GM12878 (cell line): ENCODE measurements at regions not wholly inside any gene's neighbourhood (a gene's known extent, or its start where the extent isn't known, plus 50 kb on each side); places are given as distances from the start of the nearest gene placed in this dataset.
"Not testable (repeated sequence)": the region's sequence is repeated elsewhere in the genome, so short reads cannot be mapped to it uniquely, and the experiment has no call there.

Source experiments
- ATAC-seq: fragments of 200-7000 bp; cut with Tn5 transposase; 3 replicates; pipeline ENCODE4 v1.9.1; 2020; ENCODE audit warnings: mild to moderate bottlenecking, moderate library complexity
- BruUV-seq: library from RNA; stranded (reverse); fragments of 400-500 nt; replicated peaks from 2 replicates; lab custom pipeline; 2021; lab: Mats Ljungman, UMichigan
- CTCF ChIA-PET: fragments of 300-600 bp; sonication (Branson Sonifier 250); formaldehyde crosslinking; extraction: SDS; loops from one replicate; lab custom pipeline; 2021; ENCODE audit warnings: inconsistent platforms; lab: Yijun Ruan, JAX
- POLR2A ChIA-PET: fragments of 350-600 bp; formaldehyde crosslinking; extraction: SDS; loops from one replicate; lab custom pipeline; 2021; ENCODE audit warnings: inconsistent platforms; lab: Charles Lee
- RAD21 ChIA-PET: fragments of 300-600 bp; sonication (Branson Sonifier 250); formaldehyde crosslinking; loops from one replicate; lab custom pipeline; 2023; ENCODE audit warnings: antibody characterized with exemption; ENCODE audit not compliant: unreplicated experiment; lab: Charles Lee
- SMC1A ChIA-PET: fragments of 300-600 bp; sonication (Branson Sonifier 250); formaldehyde crosslinking; loops from one replicate; lab custom pipeline; 2023; ENCODE audit not compliant: unreplicated experiment, uncharacterized antibody; lab: Charles Lee
- DNase-seq: peaks from one replicate; pipeline ENCODE4 v3.0.0-alpha.2; 2011; ENCODE audit warnings: low read depth, low spot score
- FAIRE-seq: peaks from 3 replicates; lab custom pipeline; 2011; peaks lifted over from hg19 to GRCh38; lab: Jason Lieb, UNC
- H2AFZ ChIP-seq: 2 replicates; pipeline ENCODE4 v1.6.0; 2011; ENCODE audit warnings: low read depth, low read length, control low read depth; ENCODE audit not compliant: control insufficient read depth
- H3K27ac ChIP-seq: 2 replicates; pipeline ENCODE4 v1.5.1; 2011; ENCODE audit warnings: control low read depth; ENCODE audit not compliant: control insufficient read depth, insufficient read depth
- H3K27me3 ChIP-seq, 2 experiments: replicated peaks in 1 of 2; 2 replicates each; pipeline versions ENCODE4 v1.6.0 to v1.6.1; 2011; ENCODE audit warnings: low read length in 1 of 2; ENCODE audit not compliant: control insufficient read depth in 2 of 2, insufficient read depth in 2 of 2
- H3K36me3 ChIP-seq, 2 experiments: 2 replicates each; pipeline ENCODE4 v1.5.1; 2011; ENCODE audit warnings: low read length in 1 of 2; ENCODE audit not compliant: control insufficient read depth in 2 of 2, insufficient read depth in 2 of 2
- H3K4me1 ChIP-seq: 2 replicates; pipeline ENCODE4 v1.6.1; 2011; ENCODE audit warnings: mild to moderate bottlenecking, low read length, moderate library complexity, mixed read lengths; ENCODE audit not compliant: control insufficient read depth, insufficient read depth
- H3K4me2 ChIP-seq: 2 replicates; pipeline ENCODE4 v1.6.0; 2011; ENCODE audit warnings: control low read depth; ENCODE audit not compliant: control insufficient read depth, insufficient read depth
- H3K4me3 ChIP-seq: fragments of 200-600 bp; sonication (generic); 2 replicates; pipeline ENCODE4 v1.5.1; 2016
- H3K79me2 ChIP-seq: 2 replicates; pipeline ENCODE4 v1.6.0; 2011; ENCODE audit warnings: low read length; ENCODE audit not compliant: control insufficient read depth, insufficient read depth
- H3K9ac ChIP-seq: 2 replicates; pipeline ENCODE4 v1.8.0; 2011; ENCODE audit warnings: low read length, control low read depth, mixed read lengths; ENCODE audit not compliant: control insufficient read depth, insufficient read depth
- H3K9me3 ChIP-seq: replicated peaks from 3 replicates; pipeline ENCODE4 v1.5.1; 2011; ENCODE audit warnings: mild to moderate bottlenecking, low read length; ENCODE audit not compliant: control insufficient read depth, insufficient read depth
- H4K20me1 ChIP-seq: 2 replicates; pipeline ENCODE4 v1.6.0; 2011; ENCODE audit not compliant: control insufficient read depth, insufficient read depth
- ATF2 ChIP-seq: IDR thresholded peaks from 2 replicates; pipeline ENCODE4 v1.6.1; 2012; ENCODE audit warnings: low read length, inconsistent platforms
- GABPA ChIP-seq: IDR thresholded peaks from 2 replicates; pipeline ENCODE4 v1.6.1; 2014; ENCODE audit warnings: antibody characterized with exemption, low read depth, mild to moderate bottlenecking, inconsistent platforms
- HDAC2 ChIP-seq: fragments of 200-600 bp; sonication (generic); IDR thresholded peaks from 2 replicates; pipeline ENCODE4 v1.6.1; 2017
- JUND ChIP-seq: IDR thresholded peaks from 2 replicates; pipeline ENCODE4 v1.6.1; 2012; ENCODE audit warnings: low read depth, mild to moderate bottlenecking, low read length, improper control_type of control experiment, moderate library complexity
- NFYA ChIP-seq: IDR thresholded peaks from 2 replicates; pipeline ENCODE4 v1.6.1; 2011; ENCODE audit warnings: low read depth, mild to moderate bottlenecking, low read length, improper control_type of control experiment, borderline replicate concordance
- NR2F1 ChIP-seq: fragments of 450-650 bp; conservative IDR thresholded peaks from 2 replicates; pipeline ENCODE4 v1.6.1; 2017; ENCODE audit warnings: mild to moderate bottlenecking
- POLR2AphosphoS5 ChIP-seq: IDR thresholded peaks from 2 replicates; pipeline ENCODE4 v1.6.1; 2011; ENCODE audit warnings: mild to moderate bottlenecking, low read length, inconsistent platforms
- SUZ12 ChIP-seq: fragments of 200-600 bp; sonication (generic); IDR thresholded peaks from one replicate; pipeline ENCODE4 v1.6.1; 2018; ENCODE audit warnings: antibody characterized with exemption, mild to moderate bottlenecking; ENCODE audit not compliant: unreplicated experiment
- ZNF217 ChIP-seq: fragments of 450-650 bp; IDR thresholded peaks from 2 replicates; pipeline ENCODE4 v1.6.1; 2017; ENCODE audit warnings: antibody characterized with exemption, mild to moderate bottlenecking
- ZNF274 ChIP-seq: IDR thresholded peaks from one replicate; pipeline ENCODE4 v1.8.0; 2011; ENCODE audit not compliant: insufficient read length, insufficient read depth
- WGBS: methylation state at CpG from one replicate; pipeline ENCODE4 v1.1.6; 2016; ENCODE audit warnings: low lambda C conversion rate; ENCODE audit not compliant: insufficient replicate concordance, insufficient coverage; ENCODE audit errors: missing lambda C conversion rate; 5-methylcytosine and 5-hydroxymethylcytosine counted together
- in situ Hi-C: fragments of 300-500 bp; cut with MboI; formaldehyde crosslinking; loops from 9 replicates; pipeline ENCODE4 v1.14.3; 2018; ENCODE audit warnings: mixed read lengths
- intact Hi-C: fragments of 100-400 bp; cut with micrococcal nuclease; formaldehyde crosslinking; loops from one replicate; pipeline ENCODE4 v1.14.2; 2022; ENCODE audit not compliant: unreplicated experiment

- no peak for TF ChIP-seq JUND
- TF ChIP-seq, all 136 proteins: peak for 22
These were observed 53.6 kb upstream of the ZNF254 start (continued) for GRCh38 chr19:24033301-24033962.

- Histone ChIP-seq H2AFZ (peak overlapping the region; percentile 46), H3K27me3 (no peaks in the 10 kb centered on the region), H3K4me3 (peak overlapping the region; percentile 99), H3K4me2 (peak overlapping the region; percentile 67), H3K9me3 (peaks cover 5% of the 10 kb centered on the region; the same call in 2 of the 3 replicates), H3K9ac (peak overlapping the region; percentile 81), H4K20me1 (no peaks in the 10 kb centered on the region), H3K27ac (peak overlapping the region; percentile 83), H3K36me3 (peaks cover 0 to 7% of the 10 kb centered on the region in 2 experiments; a peak in 1 of 4 replicates), H3K4me1 (no peaks in the 10 kb centered on the region), H3K79me2 (peaks cover 9% of the 10 kb centered on the region)
- no peak for FAIRE-seq
- intact Hi-C loops (no loop called here), in situ Hi-C loops (no loop called here)
- RAD21 ChIA-PET: interaction anchor here (0.7 to 1.1 kb wide), 3 partner anchors 10 to 57 kb away, joined by 3 to 4 read pairs (median 3); partner anchors contain the start of gene ZNF254
- ATAC-seq: peak; percentile 55
- DNase-seq: no peak
- SMC1A ChIA-PET: interaction anchor here (2.4 kb wide), 1 partner anchor 53 kb away, joined by 8 read pairs; the partner anchor contains the start of gene ZNF254
- CTCF ChIA-PET: no interaction called here
- 4% methylated on average over 15 of the region's 15 CpGs for WGBS
- BruUV-seq: no TSS peak
- POLR2A ChIA-PET: interaction anchor here (0.6 kb wide), 1 partner anchor 53 kb away, joined by 3 read pairs; the partner anchor contains the start of gene ZNF254
- TF ChIP-seq NFYA: no peak
- TF ChIP-seq NR2F1: no peak
- no peak for TF ChIP-seq SUZ12
- no peak for TF ChIP-seq POLR2AphosphoS5
- TF ChIP-seq GABPA: no peak
- no peak for TF ChIP-seq ATF2
- TF ChIP-seq HDAC2: no peak
- TF ChIP-seq ZNF274: no peak
- TF ChIP-seq ZNF217: no peak
These were observed 53.0 kb upstream of the ZNF254 start for GRCh38 chr19:24033963-24034342.

GRCh38 chr19:24035261-24035880, 51.6 kb upstream of the ZNF254 start:
- BruUV-seq, H3K9ac ChIP-seq, RAD21 ChIA-PET, H3K9me3 ChIP-seq, H3K36me3 ChIP-seq, intact Hi-C loops, H4K20me1 ChIP-seq, CTCF ChIA-PET, H3K4me1 ChIP-seq, FAIRE-seq, ATAC-seq, H2AFZ ChIP-seq, DNase-seq, in situ Hi-C loops, H3K27ac ChIP-seq, H3K79me2 ChIP-seq, H3K27me3 ChIP-seq: not testable (repeated sequence)
- Histone ChIP-seq H3K4me3 (peak overlapping the region; percentile 99), H3K4me2 (peak overlapping the region; percentile 41)
- WGBS: 75% methylated on average over 12 of the region's 12 CpGs
- ChIA-PET POLR2A (interaction anchor here (0.7 kb wide), 1 partner anchor 227 kb away, joined by 5 read pairs; no protein-coding TSS in a partner anchor), SMC1A (interaction anchor here (2.4 kb wide), 1 partner anchor 52 kb away, joined by 8 read pairs; the partner anchor contains the start of gene ZNF254)
